ENCODE measurements at regions not wholly inside any gene's neighbourhood (a gene's known extent, or its start where the extent isn't known, plus 50 kb on each side); places are given as distances from the start of the nearest gene placed in this dataset.

DNA sequence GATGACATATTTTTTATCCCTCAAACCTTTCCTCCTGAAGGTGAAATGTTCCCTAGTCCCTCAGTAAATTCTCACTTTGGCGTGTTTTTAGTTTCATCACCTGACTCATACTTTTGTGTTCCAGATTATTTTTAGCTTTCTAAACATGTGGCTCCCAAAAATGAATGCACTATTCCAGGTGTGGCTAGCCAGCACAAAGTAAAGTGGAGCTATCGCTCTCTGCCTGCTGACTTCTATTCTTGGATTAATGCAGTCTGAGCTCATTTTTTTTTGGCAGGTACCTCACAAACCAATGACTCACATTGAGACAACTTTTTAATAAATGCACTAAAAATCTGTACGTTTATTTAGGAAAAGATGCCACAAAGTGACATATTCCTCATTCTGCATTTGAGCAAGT is 58.8 kb upstream of the LANCL2 start:
- Histone ChIP-seq H3K4me3 (no peak overlapping the region), H3K4me1 (peaks cover 0 to 13% (median 0%) of the 10 kb centered on the region in 3 donors), H3K27me3 (peaks cover 15% of the 10 kb centered on the region), H3K9me3 (no peaks in the 10 kb centered on the region), H3K36me3 (no peaks in the 10 kb centered on the region), H3K27ac (no peak overlapping the region)
- no peak for ATAC-seq
- TF ChIP-seq POLR2A (IDR thresholded peaks at IDR 0.05) (no peak), EP300 (IDR thresholded peaks at IDR 0.05) (no peak), POLR2AphosphoS5 (IDR thresholded peaks at IDR 0.05) (no peak)
- TF ChIP-seq, protein P1, sequence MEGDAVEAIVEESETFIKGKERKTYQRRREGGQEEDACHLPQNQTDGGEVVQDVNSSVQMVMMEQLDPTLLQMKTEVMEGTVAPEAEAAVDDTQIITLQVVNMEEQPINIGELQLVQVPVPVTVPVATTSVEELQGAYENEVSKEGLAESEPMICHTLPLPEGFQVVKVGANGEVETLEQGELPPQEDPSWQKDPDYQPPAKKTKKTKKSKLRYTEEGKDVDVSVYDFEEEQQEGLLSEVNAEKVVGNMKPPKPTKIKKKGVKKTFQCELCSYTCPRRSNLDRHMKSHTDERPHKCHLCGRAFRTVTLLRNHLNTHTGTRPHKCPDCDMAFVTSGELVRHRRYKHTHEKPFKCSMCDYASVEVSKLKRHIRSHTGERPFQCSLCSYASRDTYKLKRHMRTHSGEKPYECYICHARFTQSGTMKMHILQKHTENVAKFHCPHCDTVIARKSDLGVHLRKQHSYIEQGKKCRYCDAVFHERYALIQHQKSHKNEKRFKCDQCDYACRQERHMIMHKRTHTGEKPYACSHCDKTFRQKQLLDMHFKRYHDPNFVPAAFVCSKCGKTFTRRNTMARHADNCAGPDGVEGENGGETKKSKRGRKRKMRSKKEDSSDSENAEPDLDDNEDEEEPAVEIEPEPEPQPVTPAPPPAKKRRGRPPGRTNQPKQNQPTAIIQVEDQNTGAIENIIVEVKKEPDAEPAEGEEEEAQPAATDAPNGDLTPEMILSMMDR (IDR thresholded peaks at IDR 0.05): no peak
- WGBS, 2 donors (ENCODE audit: low coverage in 1 of 2): 29 to 37% methylated on average over 3 of the region's 3 CpGs

GRCh38 chr7:55307123-55307916 is 57.8 kb upstream of the LANCL2 start:
- Histone ChIP-seq H3K27me3 (peaks cover 5% of the 10 kb centered on the region), H3K9me3 (no peaks in the 10 kb centered on the region), H3K4me3 (no peak overlapping the region), H3K4me1 (peaks cover 0 to 13% (median 0%) of the 10 kb centered on the region in 3 donors), H3K27ac (no peak overlapping the region), H3K36me3 (no peaks in the 10 kb centered on the region)
- 82 to 88% methylated on average over 3 of the region's 4 CpGs for WGBS, 2 donors (ENCODE audit: low coverage in 1 of 2)
- TF ChIP-seq, protein P1 (IDR thresholded peaks at IDR 0.05): no peak
- no peak for TF ChIP-seq EP300 (IDR thresholded peaks at IDR 0.05)
- TF ChIP-seq POLR2AphosphoS5 (IDR thresholded peaks at IDR 0.05): no peak
- no peak for ATAC-seq

DNA sequence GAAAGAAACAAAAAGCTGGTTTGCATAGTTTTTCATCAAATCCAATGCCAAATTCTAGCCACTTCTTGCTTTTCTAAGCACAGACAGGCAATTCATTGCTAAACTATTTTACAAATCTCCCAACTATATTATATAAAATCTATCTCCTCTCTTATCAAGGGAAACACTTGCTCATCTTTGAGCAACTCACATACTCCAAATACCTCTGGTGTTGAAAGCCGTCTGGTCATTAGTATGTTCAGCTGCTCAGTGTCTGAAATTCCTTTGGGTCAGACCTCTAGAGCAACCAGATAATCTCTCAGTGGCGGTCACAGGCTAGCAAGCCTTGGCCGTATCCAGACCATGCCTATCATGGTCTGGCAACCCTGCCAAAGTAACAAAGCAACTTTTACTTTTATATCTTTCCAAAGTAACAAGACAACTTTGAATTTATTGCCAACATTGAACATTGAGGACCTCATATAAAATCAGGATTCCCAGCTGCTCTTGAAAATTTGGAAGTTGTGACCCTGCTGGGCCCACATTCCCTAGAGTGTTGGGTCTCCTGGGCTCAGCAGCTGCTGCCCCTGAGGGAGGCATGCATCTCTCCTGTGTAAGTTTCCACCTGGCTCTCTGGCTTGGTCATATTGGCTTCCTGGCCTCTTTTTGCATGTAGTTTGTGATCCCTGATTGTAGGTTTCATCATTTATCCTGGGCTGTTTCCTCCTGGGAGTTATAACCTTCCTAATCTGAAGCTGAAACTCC is 56.8 kb upstream of the LANCL2 start:
- no peak overlapping the region for H3K27ac ChIP-seq
- H3K4me3 ChIP-seq: no peak overlapping the region
- H3K36me3 ChIP-seq: no peaks in the 10 kb centered on the region
- H3K27me3 ChIP-seq: no peaks in the 10 kb centered on the region
- no peaks in the 10 kb centered on the region for H3K9me3 ChIP-seq
- H3K4me1 ChIP-seq: peaks cover 0 to 13% (median 0%) of the 10 kb centered on the region in 3 donors
- 44 to 67% methylated on average over 1 to 3 of the region's 3 CpGs for WGBS, 2 donors (ENCODE audit: low coverage in 1 of 2)
- ATAC-seq: no peak
- TF ChIP-seq POLR2A (IDR thresholded peaks at IDR 0.05): no peak
- no peak for TF ChIP-seq EP300 (IDR thresholded peaks at IDR 0.05)
- no peak for TF ChIP-seq POLR2AphosphoS5 (IDR thresholded peaks at IDR 0.05)
- TF ChIP-seq, protein P1 (IDR thresholded peaks at IDR 0.05): no peak

- no peaks in the 10 kb centered on the region for H3K27me3 ChIP-seq
- TF ChIP-seq, protein P1 (IDR thresholded peaks at IDR 0.05): no peak
- no peak for TF ChIP-seq POLR2AphosphoS5 (IDR thresholded peaks at IDR 0.05)
- no peak for TF ChIP-seq POLR2A (IDR thresholded peaks at IDR 0.05)
- TF ChIP-seq EP300 (IDR thresholded peaks at IDR 0.05): no peak
- H3K27ac ChIP-seq: no peak overlapping the region
- peaks cover 0 to 13% (median 0%) of the 10 kb centered on the region in 3 donors for H3K4me1 ChIP-seq
- no peaks in the 10 kb centered on the region for H3K9me3 ChIP-seq
- 76 to 87% methylated on average over 6 to 12 of the region's 17 CpGs for WGBS, 2 donors (ENCODE audit: low coverage in 1 of 2)
- no peak for ATAC-seq
- H3K4me3 ChIP-seq: no peak overlapping the region
- H3K36me3 ChIP-seq: no peaks in the 10 kb centered on the region
Observed at GRCh38 chr7:55309040-55309991, 55.8 kb upstream of the LANCL2 start.

Data from gastroesophageal sphincter (tissue), 4 donors.